Endothelial cell of umbilical vein (primary cell): ENCODE measurements at regions not wholly inside any gene's neighbourhood (a gene's known extent, or its start where the extent isn't known, plus 50 kb on each side); places are given as distances from the start of the nearest gene placed in this dataset.

Experiments used
- BruUV-seq: library from RNA; stranded (reverse); fragments of 400-500 nt; replicated peaks from 2 replicates; lab custom pipeline; 2021; lab: Mats Ljungman, UMichigan
- CTCF ChIA-PET: fragments of 300-600, 350-600 bp; sonication (Branson Sonifier 250); formaldehyde crosslinking; loops from one replicate; lab custom pipeline; 2021; ENCODE audit warnings: antibody characterized with exemption, inconsistent platforms; lab: Charles Lee
- POLR2A ChIA-PET: fragments of 300-600, 350-600 bp; sonication (Branson Sonifier 250); formaldehyde crosslinking; loops from one replicate; lab custom pipeline; 2021; ENCODE audit warnings: antibody characterized with exemption, inconsistent platforms; lab: Charles Lee
- DNase-seq: peaks from one replicate; pipeline ENCODE4 v3.0.0-alpha.2; 2011; ENCODE audit warnings: low read depth, low spot score
- FAIRE-seq: peaks from 2 replicates; lab custom pipeline; 2011; peaks lifted over from hg19 to GRCh38; lab: Jason Lieb, UNC
- H2AFZ ChIP-seq: 2 replicates; pipeline ENCODE4 v1.6.0; 2012; ENCODE audit warnings: low read depth, low read length, control low read depth, inconsistent platforms
- H3K27ac ChIP-seq: 2 replicates; pipeline ENCODE4 v1.5.1; 2011; ENCODE audit warnings: low read depth, mild to moderate bottlenecking, control low read depth, low read length, moderate library complexity; ENCODE audit not compliant: insufficient read depth
- H3K27me3 ChIP-seq, 2 experiments: 2 replicates each; pipeline versions ENCODE4 v1.6.0 to v1.6.1; 2011; ENCODE audit warnings: low read length in 2 of 2, mixed read lengths in 1 of 2; ENCODE audit not compliant: control insufficient read depth in 2 of 2, insufficient read depth in 2 of 2
- H3K36me3 ChIP-seq, 2 experiments: 2 replicates in 1 of 2; 3 replicates in 1 of 2; pipeline ENCODE4 v1.5.1; 2011; ENCODE audit warnings: low read length in 2 of 2, mild to moderate bottlenecking in 1 of 2, moderate library complexity in 1 of 2; ENCODE audit not compliant: control insufficient read depth in 2 of 2, insufficient read depth in 2 of 2; ENCODE audit errors: extremely low read depth in 1 of 2
- H3K4me1 ChIP-seq: 3 replicates; pipeline ENCODE4 v1.5.1; 2011; ENCODE audit warnings: mild to moderate bottlenecking, low read length; ENCODE audit not compliant: control insufficient read depth, insufficient read depth; ENCODE audit errors: extremely low read depth
- H3K4me2 ChIP-seq: 2 replicates; pipeline ENCODE4 v1.6.1; 2011; ENCODE audit warnings: low read length, control low read depth, mixed read lengths; ENCODE audit not compliant: insufficient read depth
- H3K4me3 ChIP-seq, 3 experiments: fragments of 200-600 bp in 1 of 3; sonication (generic), shearing (Covaris generic) in 1 of 3; replicated peaks in 1 of 3; 2 replicates each; pipeline ENCODE4 v1.5.1; 2011 to 2016; ENCODE audit warnings: control low read depth in 3 of 3, low read length in 3 of 3, mild to moderate bottlenecking in 2 of 3, inconsistent platforms in 1 of 3, low read depth in 1 of 3, moderate library complexity in 1 of 3; ENCODE audit not compliant: insufficient read depth in 1 of 3
- H3K79me2 ChIP-seq: 2 replicates; pipeline ENCODE4 v1.6.0; 2012; ENCODE audit warnings: low read length, inconsistent platforms; ENCODE audit not compliant: control insufficient read depth, insufficient read depth
- H3K9ac ChIP-seq: replicated peaks from 2 replicates; pipeline ENCODE3; 2011; ENCODE audit warnings: low read length, control low read depth; ENCODE audit not compliant: insufficient read depth; ENCODE audit errors: extremely low read depth
- H3K9me1 ChIP-seq: replicated peaks from 3 replicates; pipeline ENCODE4 v1.6.0; 2011; ENCODE audit warnings: mild to moderate bottlenecking, low read length; ENCODE audit not compliant: control insufficient read depth, insufficient read depth; ENCODE audit errors: extremely low read depth
- H3K9me3 ChIP-seq: replicated peaks from 2 replicates; pipeline ENCODE4 v1.5.1; 2012; ENCODE audit warnings: low read length, inconsistent platforms; ENCODE audit not compliant: control insufficient read depth, insufficient read depth
- H4K20me1 ChIP-seq: replicated peaks from 2 replicates; pipeline ENCODE3; 2011; ENCODE audit warnings: mild to moderate bottlenecking, low read length; ENCODE audit not compliant: control insufficient read depth, insufficient read depth; ENCODE audit errors: extremely low read depth
- EZH2 ChIP-seq: IDR thresholded peaks from 2 replicates; pipeline ENCODE4 v1.6.1; 2012; ENCODE audit warnings: borderline replicate concordance, low read depth, mild to moderate bottlenecking, moderate library complexity, low read length, inconsistent platforms; ENCODE audit not compliant: severe bottlenecking
- FOS ChIP-seq: IDR thresholded peaks from 2 replicates; pipeline ENCODE4 v1.6.1; 2011; ENCODE audit warnings: mild to moderate bottlenecking, low read length, moderate library complexity, borderline replicate concordance; ENCODE audit not compliant: insufficient read depth
- GATA2 ChIP-seq: IDR thresholded peaks from 2 replicates; pipeline ENCODE4 v1.7.0; 2011; ENCODE audit warnings: low read depth, mild to moderate bottlenecking, moderate library complexity, mixed read lengths, low read length; ENCODE audit not compliant: insufficient read length, insufficient read depth
- JUN ChIP-seq: IDR thresholded peaks from 2 replicates; pipeline ENCODE4 v1.6.1; 2011; ENCODE audit warnings: borderline replicate concordance, low read depth; ENCODE audit not compliant: insufficient read length, insufficient read depth
- MYC ChIP-seq: IDR thresholded peaks from one replicate; pipeline ENCODE4 v1.6.1; 2011; ENCODE audit warnings: mild to moderate bottlenecking, low read depth, low read length
- POLR2A ChIP-seq: IDR thresholded peaks from 2 replicates; pipeline ENCODE4 v1.6.1; 2012; ENCODE audit warnings: low read depth, mild to moderate bottlenecking, control low read depth, low read length
- POLR2AphosphoS5 ChIP-seq: IDR thresholded peaks from 2 replicates; pipeline ENCODE4 v1.6.1; 2012; ENCODE audit warnings: low read depth, mild to moderate bottlenecking, control low read depth, low read length, moderate library complexity; ENCODE audit not compliant: insufficient read depth
- dilution Hi-C: fragments of 300-500 bp; cut with MboI; formaldehyde crosslinking; loops from one replicate; pipeline ENCODE4 v1.15.0; 2019; ENCODE audit warnings: low sequenced_read_pairs; ENCODE audit not compliant: extremely low pct_ligation_motif_present
- intact Hi-C: fragments of 100-400 bp; cut with micrococcal nuclease; formaldehyde crosslinking; loops from one replicate; pipeline ENCODE4 v1.10.0; 2022
- TF ChIP-seq, protein P1 (sequence below): IDR thresholded peaks from 2 replicates; pipeline ENCODE4 v1.6.1; 2011; ENCODE audit not compliant: insufficient read depth, insufficient read length
- TF ChIP-seq, protein P2 (sequence below), 2 donors: IDR thresholded peaks; 1 replicate in 1 of 2; 2 replicates in 1 of 2; pipeline ENCODE4 v1.5.1; 2011; ENCODE audit warnings: low read length in 2 of 2, mild to moderate bottlenecking in 2 of 2, moderate library complexity in 2 of 2, control low read depth in 1 of 2, inconsistent platforms in 1 of 2, low read depth in 1 of 2; ENCODE audit not compliant: insufficient read depth in 1 of 2; ENCODE audit errors: extremely low read depth in 1 of 2

DNA sequence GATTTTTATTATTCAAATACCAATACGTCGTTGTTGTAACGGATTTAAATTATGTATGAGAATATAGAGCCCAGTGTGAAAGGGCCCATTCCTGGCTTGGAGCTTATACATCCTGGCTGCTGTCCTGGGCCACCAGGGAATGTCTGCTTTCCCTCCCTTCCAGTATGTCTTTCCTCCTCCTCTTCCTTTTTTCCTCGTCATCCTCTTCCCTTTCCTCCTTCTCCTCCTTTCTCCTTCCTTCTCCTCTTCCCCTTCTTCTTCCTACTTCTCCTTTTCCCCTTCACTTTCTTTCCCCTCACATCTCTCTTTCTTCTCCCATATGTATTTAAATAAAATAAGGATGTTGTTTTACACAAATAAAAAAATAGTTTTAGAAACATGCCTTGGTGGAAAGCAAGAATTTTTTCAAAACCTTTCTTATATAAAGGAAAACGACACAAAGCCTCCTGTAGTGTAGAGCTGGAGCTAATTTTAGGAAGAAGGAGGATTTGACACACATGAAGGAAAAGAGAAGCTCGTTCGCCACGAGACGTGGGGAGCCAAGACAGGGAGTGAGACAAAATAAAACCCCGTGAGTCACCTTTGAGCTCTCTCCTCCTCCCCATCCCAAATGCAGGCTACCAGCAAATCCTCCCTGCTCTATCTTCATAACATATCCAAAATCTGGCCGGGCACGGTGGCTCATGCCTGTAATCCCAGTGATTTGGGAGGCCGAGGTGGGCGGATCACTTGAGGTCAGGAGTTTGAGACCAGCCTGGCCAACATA is 301.1 kb upstream of the LYZL1 start:
- no peak overlapping the region for H2AFZ ChIP-seq
- no peaks in the 10 kb centered on the region for H4K20me1 ChIP-seq
- intact Hi-C loops = loop anchor here (10.0 kb wide), 1 partner anchor 183 kb away; no protein-coding TSS in a partner anchor
- BruUV-seq = no TSS peak
- no peak overlapping the region for H3K4me3 ChIP-seq
- H3K4me1 ChIP-seq = peaks cover 7% of the 10 kb centered on the region
- H3K9ac ChIP-seq = no peak overlapping the region
- H3K27ac ChIP-seq = no peak overlapping the region
- no peaks in the 10 kb centered on the region for H3K9me1 ChIP-seq
- no peak for DNase-seq
- TF ChIP-seq MYC = no peak
- no peak for TF ChIP-seq JUN
- TF ChIP-seq, protein P1, sequence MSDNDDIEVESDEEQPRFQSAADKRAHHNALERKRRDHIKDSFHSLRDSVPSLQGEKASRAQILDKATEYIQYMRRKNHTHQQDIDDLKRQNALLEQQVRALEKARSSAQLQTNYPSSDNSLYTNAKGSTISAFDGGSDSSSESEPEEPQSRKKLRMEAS = no peak
- no peak for TF ChIP-seq EZH2
- no peak for TF ChIP-seq POLR2A
- TF ChIP-seq GATA2 = no peak
- no peak for TF ChIP-seq FOS
- TF ChIP-seq, protein P2, sequence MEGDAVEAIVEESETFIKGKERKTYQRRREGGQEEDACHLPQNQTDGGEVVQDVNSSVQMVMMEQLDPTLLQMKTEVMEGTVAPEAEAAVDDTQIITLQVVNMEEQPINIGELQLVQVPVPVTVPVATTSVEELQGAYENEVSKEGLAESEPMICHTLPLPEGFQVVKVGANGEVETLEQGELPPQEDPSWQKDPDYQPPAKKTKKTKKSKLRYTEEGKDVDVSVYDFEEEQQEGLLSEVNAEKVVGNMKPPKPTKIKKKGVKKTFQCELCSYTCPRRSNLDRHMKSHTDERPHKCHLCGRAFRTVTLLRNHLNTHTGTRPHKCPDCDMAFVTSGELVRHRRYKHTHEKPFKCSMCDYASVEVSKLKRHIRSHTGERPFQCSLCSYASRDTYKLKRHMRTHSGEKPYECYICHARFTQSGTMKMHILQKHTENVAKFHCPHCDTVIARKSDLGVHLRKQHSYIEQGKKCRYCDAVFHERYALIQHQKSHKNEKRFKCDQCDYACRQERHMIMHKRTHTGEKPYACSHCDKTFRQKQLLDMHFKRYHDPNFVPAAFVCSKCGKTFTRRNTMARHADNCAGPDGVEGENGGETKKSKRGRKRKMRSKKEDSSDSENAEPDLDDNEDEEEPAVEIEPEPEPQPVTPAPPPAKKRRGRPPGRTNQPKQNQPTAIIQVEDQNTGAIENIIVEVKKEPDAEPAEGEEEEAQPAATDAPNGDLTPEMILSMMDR (IDR thresholded peaks at IDR 0.05; ENCODE audit: extremely low read depth in 1 of 2, insufficient read depth in 1 of 2, low read depth in 1 of 2, low read length in 2 of 2) = no peak
- TF ChIP-seq POLR2AphosphoS5 = no peak
- no peak overlapping the region for H3K4me2 ChIP-seq
- no peaks in the 10 kb centered on the region for H3K9me3 ChIP-seq
- H3K27me3 ChIP-seq = no peaks in the 10 kb centered on the region
- no peak for FAIRE-seq
- H3K79me2 ChIP-seq = no peaks in the 10 kb centered on the region
- POLR2A ChIA-PET = no interaction called here
- H3K36me3 ChIP-seq = no peaks in the 10 kb centered on the region
- CTCF ChIA-PET = interaction anchor here (0.7 to 9.4 kb wide), 4 partner anchors 90 to 324 kb away, joined by 3 to 295 read pairs (median 12); partner anchors contain the start of gene BAMBI
- dilution Hi-C loops = no loop called here
